ENCODE measurements at regions not wholly inside any gene's neighbourhood (a gene's known extent, or its start where the extent isn't known, plus 50 kb on each side); places are given as distances from the start of the nearest gene placed in this dataset.

DNA sequence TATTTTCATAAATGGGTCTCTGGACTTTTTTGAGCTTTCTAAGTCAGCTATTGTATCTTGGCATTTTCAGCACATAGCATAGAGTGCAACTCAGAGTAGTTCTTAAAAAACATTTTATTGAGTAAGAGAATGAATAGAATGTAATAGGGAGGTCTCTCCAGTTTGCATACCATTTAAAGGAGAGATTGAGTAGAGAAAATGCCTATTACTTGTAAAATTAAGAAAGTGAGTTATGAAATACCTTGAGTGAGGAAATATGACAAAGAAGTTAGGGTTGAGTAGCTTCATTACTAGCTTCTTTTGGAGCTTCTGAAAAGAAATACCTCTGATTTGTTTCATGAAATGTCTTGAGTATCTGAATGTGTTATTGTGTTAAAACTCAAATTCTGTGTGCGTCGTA, 140.0 kb downstream of the AASDHPPT start:
- no peak for DNase-seq

DNA sequence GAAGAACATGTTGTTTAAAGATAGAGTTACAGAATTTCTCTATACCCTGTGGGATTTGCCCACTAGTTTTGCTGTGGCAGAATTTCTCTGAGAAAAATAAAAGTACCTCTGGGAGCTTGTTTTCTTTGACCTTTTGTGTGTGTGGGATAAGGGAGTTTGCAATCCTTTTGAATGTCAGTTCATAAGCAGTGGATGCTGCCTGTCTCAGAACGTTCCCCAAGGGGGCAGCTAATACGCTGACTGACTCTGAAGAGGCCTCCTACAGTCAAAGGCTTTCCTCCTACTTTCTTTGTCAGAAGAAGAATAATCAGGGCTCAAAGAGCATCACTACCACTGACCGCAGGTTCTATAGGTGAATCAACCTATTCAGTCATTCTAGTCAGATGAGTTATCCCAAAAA, 140.6 kb downstream of the AASDHPPT start:
- DNase-seq, result no peak

DNA sequence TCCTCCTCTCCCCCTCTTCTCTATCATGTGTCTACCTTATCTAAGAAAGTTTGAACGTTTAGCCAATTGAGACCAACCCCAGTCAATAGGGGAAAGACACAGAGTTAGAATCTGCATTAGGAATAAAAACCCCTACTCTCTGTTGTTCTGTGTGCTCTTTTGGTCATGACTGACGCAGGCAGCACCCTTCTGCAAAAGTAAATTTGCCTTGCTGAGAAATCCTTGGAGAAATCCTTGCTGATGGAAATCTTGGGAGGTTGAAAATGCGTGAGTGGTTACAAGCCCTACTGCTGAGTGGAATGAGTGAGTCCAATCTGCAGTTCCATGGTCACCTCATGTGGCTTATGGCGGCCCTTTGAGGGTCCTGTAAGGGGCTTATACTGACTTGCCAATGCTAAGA, 145.2 kb downstream of the AASDHPPT start:
- DNase-seq, result no peak

DNA sequence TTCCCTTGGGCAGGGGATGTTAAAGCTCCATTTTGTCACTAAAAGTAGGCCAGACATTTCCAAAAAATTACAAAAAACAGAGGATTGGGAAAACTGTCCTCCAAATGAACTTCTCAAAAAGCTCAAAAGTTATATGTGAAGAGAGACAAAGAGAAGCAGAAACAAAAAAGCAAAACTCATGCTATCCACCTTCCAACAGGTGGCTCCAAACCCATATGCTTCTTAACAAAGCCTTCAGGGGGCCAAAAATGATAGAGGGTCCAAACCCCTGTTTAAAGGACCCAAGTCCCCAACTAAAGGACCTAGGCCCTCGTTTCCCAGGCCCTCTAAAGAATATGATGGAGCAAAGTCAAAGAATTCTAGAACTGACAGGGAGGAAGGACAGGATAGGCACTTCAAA, 146.7 kb downstream of the AASDHPPT start:
- DNase-seq, result no peak

DNA sequence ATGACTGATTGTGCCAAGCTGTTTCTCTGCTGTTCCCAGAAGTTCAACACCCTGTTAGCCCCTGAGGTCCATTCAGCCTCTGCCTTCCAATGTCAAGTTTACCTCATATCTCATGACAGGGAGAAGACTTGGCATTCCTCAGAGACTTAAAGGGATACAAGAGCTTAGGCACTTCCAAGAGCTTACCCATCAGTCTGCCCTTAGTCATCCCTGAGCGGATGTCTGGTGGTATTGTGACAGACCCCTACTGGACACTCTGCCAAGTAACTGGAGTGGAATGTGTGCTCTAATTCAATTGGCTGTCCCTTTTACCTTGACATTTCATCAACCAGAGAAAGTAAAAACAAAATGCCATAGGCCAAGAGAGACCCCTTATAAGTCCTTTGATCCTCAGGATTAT, 151.5 kb downstream of the AASDHPPT start:
- no peak for DNase-seq

DNA sequence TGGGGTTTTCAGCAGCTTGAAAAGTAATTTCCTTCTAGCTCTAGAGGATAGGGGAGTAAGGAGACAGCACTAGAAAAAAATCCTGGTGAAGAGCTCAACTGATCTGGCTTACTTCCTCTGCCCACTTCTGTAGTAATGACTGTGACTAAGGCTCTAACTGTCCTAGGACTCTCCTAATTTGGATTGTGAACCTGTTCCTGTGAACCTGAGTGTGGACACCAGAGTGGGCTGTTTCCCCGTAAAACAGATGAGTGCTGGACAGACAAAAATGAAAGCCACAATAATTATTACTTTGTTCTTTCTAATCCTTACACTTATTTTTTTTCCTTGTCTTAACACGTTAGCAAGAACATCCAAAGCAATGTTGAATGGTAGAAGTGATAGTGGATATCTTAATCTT, 154.1 kb downstream of the AASDHPPT start:
- no peak for DNase-seq

DNA sequence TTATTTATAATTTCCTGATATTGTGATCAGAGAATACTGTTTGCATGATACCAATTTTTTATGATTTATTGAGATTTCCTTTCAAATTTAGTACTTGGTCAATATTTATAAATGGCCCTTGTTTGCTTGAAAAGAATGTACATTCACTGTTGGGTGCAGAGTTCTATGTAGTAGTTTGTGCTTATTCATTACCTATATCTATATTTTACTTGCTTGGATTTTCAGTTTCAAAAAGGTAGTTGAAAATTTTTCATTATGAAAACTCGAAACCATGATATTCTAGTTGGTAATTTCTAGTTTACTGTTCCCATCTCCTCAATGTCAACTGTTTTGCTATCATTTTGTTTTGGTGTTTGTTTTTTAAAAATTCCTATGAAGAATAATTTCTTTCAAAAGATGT, 155.7 kb downstream of the AASDHPPT start:
- no peak for DNase-seq

DNA sequence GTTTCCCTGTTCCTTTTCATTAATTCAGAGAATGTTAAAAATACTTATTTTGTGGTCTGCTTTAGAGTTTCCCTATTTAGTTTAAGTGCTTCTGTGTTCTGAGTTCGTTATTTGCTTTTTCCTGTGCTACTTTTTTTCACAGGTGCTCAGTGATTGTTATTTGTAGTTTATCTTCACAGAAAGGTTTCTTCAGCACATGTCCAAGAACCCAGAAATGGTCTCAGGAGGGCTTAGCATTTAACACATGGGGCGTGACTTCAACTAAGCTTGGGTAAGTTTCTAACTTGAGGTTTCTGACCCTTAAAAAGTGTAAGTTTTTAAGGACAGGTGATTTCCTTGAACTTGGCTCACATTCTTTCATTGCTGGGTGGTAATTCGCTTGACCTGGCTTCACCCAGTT, 157.3 kb downstream of the AASDHPPT start:
- no peak for DNase-seq

DNA sequence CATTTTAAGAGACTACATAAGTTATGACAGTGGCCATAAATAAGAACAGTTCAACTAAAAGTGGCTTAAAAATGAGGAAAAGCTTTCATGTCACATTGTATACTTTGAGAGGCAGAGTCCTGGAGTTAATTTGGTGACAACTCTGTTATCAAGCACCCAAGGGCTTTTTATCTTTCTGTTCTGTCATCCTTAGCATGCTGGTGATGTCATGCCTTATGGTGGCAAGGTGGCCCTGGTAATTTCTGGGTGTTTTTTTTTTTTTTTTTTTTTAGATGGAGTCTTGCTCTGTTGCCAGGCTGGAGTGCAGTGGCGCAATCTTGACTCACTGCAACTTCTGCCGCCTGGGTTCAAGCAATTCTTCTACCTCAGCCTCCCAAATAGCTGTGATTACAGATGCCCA, 158.8 kb downstream of the AASDHPPT start:
- DNase-seq, result no peak

DNA sequence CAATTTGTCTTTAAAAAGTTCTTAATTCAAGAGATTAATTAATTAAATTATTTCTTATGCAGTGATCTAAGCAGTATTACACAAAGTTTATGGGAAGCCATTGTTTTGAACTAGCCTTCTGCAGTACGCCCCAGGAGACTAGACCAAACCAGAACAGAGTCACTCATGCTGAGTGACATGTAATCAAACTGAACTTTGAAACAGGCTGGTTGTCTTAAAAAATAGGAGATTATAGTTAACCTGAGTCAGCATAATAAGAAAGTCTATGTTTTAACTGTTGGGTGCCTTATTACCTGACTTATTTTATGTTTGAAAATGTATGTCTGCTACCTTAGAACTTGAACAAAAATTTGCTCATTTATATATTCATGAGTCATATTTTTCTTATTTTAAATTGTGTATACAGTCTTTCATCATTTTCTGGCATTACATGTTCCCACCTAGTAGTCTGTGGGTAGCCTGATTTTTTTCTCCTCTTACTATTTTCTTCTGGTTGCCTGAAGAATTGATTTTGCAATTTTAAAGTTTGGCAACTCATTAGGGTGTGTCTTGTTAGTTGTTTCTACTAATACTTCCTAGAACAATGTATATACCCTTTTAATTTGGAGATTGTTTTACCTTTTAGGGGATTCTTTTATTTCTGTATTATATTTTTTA, 161.4 kb downstream of the AASDHPPT start:
- no peak for DNase-seq

DNA sequence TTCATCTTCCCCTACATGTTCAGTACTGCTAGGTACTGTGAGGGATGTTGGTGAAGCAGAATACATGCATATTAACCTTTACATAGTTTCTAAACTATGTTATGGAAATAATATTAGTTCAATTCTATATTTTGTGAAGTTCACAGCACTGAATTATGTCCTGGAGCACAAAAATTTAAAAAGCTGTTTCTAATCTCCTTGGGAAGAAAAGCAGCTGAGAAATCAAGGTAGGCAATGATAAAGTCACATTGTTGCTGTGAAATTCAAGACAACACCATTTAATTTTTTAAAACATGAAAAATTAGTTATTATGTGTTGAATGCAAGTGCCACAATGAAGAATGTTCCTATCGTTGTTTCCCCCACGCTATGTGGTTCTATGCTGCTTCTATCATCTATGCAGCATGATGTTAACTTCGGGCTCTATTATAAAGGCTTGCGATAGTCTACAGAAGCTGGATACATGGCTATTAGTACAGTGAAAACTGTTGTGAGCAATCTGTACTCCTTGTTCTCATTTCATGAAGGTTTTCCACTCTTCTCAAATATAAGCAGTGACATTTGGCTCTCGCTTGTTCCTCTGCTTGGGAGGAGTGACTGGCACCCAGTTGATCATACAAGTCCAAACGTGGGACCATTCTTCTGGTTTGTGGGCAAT, 164.3 kb downstream of the AASDHPPT start:
- no peak for DNase-seq

DNA sequence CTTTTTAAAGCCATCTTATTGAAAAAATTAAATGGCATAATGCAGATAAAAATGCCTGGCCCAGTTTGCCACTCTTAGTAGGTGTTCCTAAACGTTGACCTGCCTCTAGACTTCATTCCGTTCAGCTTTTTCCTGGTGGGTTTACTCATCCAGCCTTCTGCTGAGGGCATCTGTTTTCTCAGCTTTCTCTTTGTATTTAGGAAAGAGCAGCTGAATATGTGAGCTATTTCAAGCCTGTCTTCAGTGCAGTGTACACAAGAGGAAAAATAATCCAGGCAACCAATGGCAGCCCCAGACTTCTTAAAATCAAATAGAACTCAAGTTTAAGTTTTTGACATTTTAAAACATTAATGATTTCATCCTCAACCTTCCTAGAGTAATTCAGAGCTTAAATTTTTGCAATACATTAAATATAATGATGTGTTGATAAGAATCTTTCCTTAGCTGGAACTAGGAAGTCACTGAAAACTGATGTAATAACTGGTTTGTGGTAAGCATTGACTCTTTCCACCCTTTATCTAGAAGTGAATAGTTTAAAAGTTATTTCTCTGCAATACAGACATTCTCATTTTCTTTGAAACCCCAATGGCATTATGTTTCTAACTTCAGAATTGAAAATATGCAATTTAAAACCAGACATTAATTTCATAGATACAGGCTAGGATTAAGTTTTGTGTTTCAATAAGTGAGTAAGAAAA, 165.4 kb downstream of the AASDHPPT start:
- DNase-seq, result no peak

DNA sequence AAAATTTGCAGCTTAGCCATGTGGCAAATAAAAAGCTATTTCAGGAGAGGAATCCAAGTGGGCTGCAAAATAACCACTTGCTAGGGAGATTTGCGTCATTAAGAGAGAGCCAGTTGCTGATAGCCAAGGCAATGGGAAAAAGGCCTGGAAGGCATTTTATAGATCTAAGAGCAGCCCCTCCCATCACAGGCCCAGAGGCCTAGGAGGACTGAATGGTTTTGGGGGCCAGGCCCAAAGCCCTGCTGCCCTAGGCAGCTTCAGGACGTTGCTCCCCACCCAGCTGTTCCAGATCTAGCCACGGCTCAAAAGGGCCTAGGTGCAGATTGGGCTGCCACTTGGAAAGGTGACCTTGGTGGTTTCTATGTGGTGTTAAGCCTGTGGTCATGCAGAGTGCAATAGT, 169.0 kb downstream of the AASDHPPT start:
- DNase-seq, result no peak

DNA sequence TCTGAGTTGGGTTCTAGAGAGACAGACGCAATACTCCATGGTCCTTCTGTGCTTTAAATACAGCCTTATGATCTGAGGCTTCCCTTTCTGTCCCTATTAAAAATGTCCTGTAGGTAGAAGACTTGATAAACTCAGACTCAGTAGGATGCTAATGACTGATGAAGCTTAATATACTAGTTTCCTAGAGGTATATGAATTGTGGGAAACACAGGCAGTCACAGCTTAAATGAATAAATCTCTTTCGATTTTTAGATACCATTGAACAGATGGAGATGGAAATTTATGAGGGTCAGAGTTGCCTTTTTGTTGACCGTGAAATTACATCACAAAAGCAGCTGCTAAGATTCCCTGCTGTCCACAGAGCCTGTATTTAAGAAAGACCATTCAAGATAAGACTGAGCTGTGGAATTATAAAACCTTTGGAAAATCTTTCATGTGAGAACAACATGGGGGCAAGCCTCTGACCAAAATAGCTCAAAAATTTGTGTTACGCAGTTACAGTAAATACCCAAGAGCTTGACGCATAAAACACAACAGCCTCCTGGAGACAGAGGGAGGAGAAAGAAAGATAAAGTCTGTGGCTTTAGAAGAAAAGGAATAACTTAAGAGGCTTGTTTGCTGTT, 172.3 kb downstream of the AASDHPPT start:
- DNase-seq, result no peak

DNA sequence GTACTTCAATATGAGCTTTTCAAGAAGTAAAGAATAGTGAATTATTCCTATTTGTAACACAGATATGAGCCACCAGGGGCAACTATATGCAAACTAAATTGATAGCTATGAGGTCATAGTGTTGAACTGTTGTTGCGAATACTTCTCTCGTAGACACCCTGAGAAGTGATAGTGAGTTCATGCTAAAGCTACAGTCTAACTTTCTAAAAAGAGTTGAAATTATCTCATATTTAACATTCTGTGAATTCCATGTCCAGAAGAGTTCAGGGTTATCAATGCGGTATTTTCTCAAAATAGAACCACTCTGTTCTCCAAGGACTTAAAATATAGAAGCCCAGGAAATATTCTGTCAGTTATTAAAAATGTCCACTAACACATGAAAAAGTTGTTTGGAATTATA, 185.4 kb downstream of the AASDHPPT start:
- DNase-seq, result no peak

DNA sequence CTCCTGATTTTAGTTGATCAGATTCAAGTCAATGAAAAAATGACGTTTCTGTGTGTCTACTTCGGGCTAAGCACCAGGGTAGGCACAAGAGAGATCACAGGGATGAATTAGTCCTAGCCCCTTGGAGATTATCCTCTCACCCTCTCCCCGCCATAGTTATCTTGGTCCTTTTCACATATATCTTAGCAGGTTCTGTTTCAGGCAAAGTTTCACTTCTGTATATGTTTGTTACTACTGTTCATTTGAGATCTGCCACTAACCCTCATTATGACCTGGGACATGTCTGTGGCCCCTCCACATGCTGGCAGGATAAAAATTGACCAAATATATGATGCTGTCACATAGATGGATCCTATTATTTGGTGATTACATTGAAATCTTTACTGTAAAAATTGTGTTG, 186.1 kb downstream of the AASDHPPT start:
- DNase-seq, result no peak

DNA sequence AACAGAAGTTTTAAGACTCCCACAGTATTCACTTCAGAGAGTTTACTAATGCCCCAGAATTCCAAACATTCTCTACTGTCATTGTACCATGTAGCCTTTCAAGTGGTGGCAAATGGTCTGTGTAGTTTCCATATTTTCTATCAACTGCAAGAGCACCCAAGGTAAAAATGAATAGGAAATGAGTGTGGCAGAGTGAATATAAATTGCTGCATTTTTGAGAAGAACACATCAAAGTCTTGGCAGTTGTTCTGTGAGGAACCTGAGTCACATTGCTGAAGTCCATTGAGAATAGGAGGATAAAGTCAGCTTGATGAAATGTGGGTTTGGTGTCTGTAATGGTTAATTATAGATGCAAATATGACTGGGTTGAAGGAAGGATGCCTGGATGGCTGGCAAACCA, 193.6 kb downstream of the AASDHPPT start:
- no peak for DNase-seq

DNA sequence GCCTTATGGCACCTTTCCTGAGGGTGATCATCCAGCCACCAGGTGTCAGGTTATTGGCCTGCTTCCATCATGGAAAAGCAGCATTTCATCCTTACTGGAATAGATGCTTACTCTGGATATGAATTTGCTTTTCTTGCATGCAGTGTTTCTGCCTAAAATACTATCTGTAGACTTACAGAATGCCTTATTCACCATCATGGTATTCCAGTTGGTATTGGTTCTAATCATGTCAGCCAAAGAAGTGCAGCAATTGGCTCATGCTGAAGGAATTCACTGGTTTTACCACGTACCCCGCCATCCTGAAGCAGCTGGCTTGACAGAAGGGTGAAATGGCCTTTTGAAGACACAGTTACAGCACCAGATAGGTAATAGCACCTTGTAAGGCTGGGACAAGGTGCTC, 194.2 kb downstream of the AASDHPPT start:
- DNase-seq, result no peak

DNA sequence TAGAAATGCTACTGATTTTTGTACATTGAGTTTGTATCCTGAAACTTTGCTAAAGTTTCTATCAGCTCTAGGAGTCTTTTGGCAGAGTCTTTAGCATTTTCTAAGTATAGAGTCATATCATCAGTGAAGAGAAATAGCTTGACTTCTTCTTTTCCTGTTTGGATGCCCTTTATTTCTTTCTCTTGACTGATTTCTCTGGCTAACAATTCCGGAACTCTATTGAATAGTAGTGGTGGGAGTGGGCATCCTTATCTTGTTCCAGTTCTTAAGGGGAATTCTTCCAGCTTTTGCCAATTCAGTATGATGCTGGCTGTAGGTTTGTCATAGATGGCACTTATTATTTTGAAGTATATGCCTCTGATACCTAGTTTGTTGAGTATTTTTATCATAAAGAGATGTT, 197.7 kb downstream of the AASDHPPT start:
- no peak for DNase-seq

DNA sequence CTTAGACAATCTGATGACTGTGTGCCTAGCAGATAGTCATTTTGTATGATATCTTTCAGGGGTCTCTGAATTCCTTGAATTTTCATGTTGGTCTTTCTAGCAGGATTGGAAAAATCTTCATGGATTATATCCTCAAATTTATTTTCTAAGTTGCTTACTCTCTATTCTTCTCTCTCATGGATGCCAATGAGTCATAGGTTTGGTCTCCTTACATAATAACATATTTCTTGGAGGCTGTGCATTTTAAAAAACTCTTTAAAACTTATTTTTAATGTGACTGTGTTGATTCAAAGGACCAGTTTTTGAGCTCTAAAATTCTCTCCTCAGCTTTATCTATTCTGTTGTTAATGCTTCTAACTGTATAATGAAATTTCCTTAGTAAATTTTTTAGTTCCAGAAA, 198.7 kb downstream of the AASDHPPT start:
- no peak for DNase-seq

DNA sequence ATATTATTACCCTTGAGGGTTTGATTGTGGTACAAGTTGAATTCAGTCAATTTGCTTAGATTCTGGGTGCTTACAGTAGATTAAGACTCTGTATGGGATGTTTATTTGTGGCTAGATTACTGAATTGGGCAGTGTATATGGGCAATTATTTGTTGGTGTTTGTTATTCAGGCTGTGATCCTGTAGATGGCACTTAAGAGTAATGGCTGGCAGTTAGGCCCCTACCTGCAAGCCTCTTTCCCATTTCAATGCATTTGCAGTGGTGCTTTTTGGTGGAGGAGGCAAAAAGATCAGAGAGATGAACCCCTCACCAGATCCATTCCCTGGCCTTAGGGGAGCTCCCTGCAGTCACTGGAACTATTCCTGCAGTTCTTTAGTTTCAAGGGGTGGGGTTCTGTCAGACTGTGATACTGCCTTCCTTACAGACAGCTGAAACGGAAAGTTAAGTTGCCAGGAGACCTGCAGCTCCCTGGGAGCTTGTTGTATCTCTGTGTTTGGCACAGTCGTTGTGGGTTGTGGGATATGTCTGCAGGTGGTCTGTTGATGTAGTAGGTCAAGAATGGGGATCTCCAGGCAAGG, 199.5 kb downstream of the AASDHPPT start:
- no peak for DNase-seq

DNA sequence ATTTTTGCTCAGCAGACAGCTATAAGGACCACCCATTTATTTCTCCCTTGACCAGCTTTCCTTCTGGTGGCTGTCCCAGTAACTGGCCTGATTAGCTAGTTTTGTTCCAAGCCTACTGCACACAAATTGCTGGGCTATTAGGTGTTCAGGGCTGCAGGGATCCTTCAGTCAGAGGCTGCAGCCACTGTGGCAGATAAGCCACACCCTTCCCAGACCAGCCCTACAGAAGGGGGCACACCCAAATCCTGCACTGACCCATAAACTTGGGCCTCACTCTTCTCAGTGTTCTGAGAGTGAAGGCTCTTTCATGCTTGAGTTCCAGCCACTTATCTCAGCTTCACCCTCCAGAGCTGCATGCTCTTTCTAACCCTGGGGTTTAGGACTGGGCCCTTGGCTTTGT, 200.0 kb downstream of the AASDHPPT start:
- no peak for DNase-seq

DNA sequence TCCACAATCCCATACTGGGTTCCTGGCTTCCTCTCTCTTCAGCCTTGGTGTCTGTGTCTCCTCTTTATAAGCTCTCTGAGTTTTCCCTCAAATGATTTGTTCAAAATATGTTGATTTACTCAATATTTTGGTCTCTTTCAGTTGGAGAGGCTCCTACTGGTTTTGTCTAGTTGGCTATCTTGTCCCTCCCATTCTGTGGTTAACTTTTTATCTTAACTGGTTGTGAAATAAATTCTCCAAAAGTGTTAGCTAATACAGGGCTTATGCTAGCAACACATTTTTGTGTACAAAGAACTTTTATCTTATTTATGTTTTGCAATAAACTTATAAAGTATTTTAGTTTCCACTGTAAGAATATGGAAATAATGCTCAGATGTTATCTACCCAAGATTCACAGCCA, 200.9 kb downstream of the AASDHPPT start:
- no peak for DNase-seq

DNA sequence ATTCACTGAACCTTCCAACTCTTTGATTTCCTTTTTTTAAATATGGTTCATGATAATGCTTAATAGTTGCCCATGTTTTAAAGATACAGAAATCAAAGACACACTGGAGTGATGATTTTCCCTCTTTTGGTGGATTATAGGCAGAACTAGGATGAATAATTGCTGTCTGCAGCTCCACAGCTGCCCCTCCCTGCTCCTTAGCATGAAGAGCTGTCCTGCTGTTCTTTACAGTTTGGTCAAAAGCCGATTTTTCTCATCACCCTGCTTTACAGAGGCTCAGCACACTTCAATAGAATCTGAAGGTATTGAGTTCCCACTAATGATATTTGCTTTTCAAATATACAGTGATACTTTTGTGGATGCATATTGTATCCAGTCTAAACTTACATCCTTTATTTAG, 202.6 kb downstream of the AASDHPPT start:
- no peak for DNase-seq

Data from suppressor macrophage treated with lipopolysaccharide for 4 hours (primary cell).